ENCODE measurements at regions not wholly inside any gene's neighbourhood (a gene's known extent, or its start where the extent isn't known, plus 50 kb on each side); places are given as distances from the start of the nearest gene placed in this dataset.
"Not testable (repeated sequence)": the region's sequence is repeated elsewhere in the genome, so short reads cannot be mapped to it uniquely, and the experiment has no call there.

DNA sequence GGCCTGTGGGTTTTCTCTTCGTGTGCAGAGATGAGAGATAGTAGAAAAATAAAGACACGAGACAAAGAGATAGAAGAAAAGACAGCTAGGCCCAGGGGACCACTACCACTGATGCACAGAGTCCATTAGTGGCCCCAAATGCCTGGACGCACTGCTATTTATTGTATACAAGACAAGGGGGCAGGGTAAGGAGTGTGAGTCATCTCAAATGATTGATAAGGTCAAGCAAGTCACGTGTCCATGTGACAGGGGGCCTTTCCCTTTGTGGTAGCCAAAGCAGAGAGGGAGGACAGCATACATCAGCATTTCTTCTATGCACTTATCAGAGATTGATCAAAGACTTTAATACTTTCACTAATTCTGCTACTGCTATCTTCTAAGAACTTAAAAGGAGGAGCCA lies 53.0 kb upstream of the PRSS16 start:
- TF ChIP-seq EZH2 (IDR thresholded peaks at IDR 0.05; ENCODE audit: borderline replicate concordance, low read length); CTCF (conservative IDR thresholded peaks at IDR 0.05 in 1 of 2, IDR thresholded peaks at IDR 0.05 in 1 of 2; ENCODE audit: extremely low read depth in 1 of 2, insufficient read depth in 1 of 2, low read depth in 1 of 2, low read length in 2 of 2): not testable (repeated sequence)

All from mammary epithelial cell (primary cell).